ENCODE measurements at regions not wholly inside any gene's neighbourhood (a gene's known extent, or its start where the extent isn't known, plus 50 kb on each side); places are given as distances from the start of the nearest gene placed in this dataset.

DNA sequence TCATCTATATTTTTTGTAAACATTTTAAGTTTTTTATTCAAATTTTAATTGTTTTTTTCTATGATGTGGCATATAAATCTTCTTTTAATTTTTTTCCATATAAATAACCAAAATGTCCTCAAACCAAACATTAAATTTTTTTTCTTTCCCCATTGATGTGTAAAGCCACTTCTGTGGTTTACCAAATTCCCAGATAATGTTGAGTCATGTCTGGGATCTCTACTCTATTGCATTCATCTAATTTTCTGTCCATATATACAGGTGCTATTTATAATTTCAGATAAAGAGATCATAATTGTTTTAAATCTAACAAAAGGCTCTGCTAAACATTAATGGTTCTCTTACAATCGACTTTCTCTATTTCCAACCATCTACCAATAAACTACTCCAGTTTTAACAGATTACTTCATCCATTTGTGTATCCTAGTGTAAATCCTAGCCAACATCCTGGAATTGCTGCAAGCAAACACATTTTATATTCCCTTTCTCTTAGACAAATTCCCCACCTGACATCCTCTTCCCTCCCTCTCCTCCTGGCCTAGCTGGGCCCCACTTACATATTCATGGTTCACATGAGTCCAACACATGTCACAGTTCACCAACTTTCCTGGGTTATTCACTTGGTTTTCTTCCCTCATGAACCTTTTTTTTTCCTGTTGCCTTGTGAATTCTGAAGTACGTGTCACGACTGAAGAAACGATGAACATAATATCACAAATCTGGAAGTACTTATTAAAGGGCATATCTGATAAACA lies 368.0 kb upstream of the AGTR1 start:
- TF ChIP-seq POLR2A (IDR thresholded peaks at IDR 0.05): no peak
- TF ChIP-seq, protein P1, sequence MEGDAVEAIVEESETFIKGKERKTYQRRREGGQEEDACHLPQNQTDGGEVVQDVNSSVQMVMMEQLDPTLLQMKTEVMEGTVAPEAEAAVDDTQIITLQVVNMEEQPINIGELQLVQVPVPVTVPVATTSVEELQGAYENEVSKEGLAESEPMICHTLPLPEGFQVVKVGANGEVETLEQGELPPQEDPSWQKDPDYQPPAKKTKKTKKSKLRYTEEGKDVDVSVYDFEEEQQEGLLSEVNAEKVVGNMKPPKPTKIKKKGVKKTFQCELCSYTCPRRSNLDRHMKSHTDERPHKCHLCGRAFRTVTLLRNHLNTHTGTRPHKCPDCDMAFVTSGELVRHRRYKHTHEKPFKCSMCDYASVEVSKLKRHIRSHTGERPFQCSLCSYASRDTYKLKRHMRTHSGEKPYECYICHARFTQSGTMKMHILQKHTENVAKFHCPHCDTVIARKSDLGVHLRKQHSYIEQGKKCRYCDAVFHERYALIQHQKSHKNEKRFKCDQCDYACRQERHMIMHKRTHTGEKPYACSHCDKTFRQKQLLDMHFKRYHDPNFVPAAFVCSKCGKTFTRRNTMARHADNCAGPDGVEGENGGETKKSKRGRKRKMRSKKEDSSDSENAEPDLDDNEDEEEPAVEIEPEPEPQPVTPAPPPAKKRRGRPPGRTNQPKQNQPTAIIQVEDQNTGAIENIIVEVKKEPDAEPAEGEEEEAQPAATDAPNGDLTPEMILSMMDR (IDR thresholded peaks at IDR 0.05): no peak
